BLaER1 (cell line): ENCODE measurements at regions not wholly inside any gene's neighbourhood (a gene's known extent, or its start where the extent isn't known, plus 50 kb on each side); places are given as distances from the start of the nearest gene placed in this dataset.
A peak's percentile ranks its signal among the peaks of the same experiment; 100 is the strongest.

Source experiments
- H3K27ac ChIP-seq: shearing (Covaris generic); formaldehyde crosslinking; 2 replicates; pipeline ENCODE4 v1.8.1; 2022
- H3K27me3 ChIP-seq: shearing (Covaris generic); formaldehyde crosslinking; 2 replicates; pipeline ENCODE4 v1.8.1; 2022
- H3K36me3 ChIP-seq: shearing (Covaris generic); formaldehyde crosslinking; 2 replicates; pipeline ENCODE4 v1.8.1; 2022
- H3K4me1 ChIP-seq: shearing (Covaris generic); formaldehyde crosslinking; 2 replicates; pipeline ENCODE4 v1.8.1; 2022
- H3K4me2 ChIP-seq: shearing (Covaris generic); formaldehyde crosslinking; 2 replicates; pipeline ENCODE4 v1.8.1; 2022
- H3K4me3 ChIP-seq: shearing (Covaris generic); formaldehyde crosslinking; 2 replicates; pipeline ENCODE4 v1.8.1; 2022
- H3K9ac ChIP-seq: shearing (Covaris generic); formaldehyde crosslinking; 2 replicates; pipeline ENCODE4 v1.8.1; 2022
- H3K9me3 ChIP-seq: shearing (Covaris generic); formaldehyde crosslinking; 2 replicates; pipeline ENCODE4 v1.8.1; 2022
- H4K20me1 ChIP-seq: shearing (Covaris generic); formaldehyde crosslinking; 2 replicates; pipeline ENCODE4 v1.8.1; 2022
- Cebpa-rat ChIP-seq: shearing (Covaris generic); IDR thresholded peaks from 2 replicates; pipeline ENCODE4 v1.8.1; 2022

- no peak for TF ChIP-seq Cebpa-rat
- peak overlapping the region; percentile 65; the same call in 1 of the 2 replicates for H3K4me2 ChIP-seq
Observed at GRCh38 chr2:118738524-118739308, 108.7 kb downstream of the EN1 start.

GRCh38 chr2:118738106-118738505 lies 109.3 kb downstream of the EN1 start:
- Histone ChIP-seq H3K9ac (no peak overlapping the region), H3K4me1 (peaks cover 19% of the 10 kb centered on the region), H3K36me3 (no peaks in the 10 kb centered on the region), H3K9me3 (peaks cover 15% of the 10 kb centered on the region), H4K20me1 (no peaks in the 10 kb centered on the region), H3K4me2 (peak overlapping the region; percentile 65), H3K27me3 (no peaks in the 10 kb centered on the region), H3K27ac (no peak overlapping the region), H3K4me3 (no peak overlapping the region)
- TF ChIP-seq Cebpa-rat = no peak

More at GRCh38 chr2:118738524-118739308, 108.7 kb downstream of the EN1 start:
- H3K4me3 ChIP-seq = no peak overlapping the region
- no peaks in the 10 kb centered on the region for H3K27me3 ChIP-seq
- H3K9me3 ChIP-seq = peaks cover 21% of the 10 kb centered on the region
- no peaks in the 10 kb centered on the region for H3K36me3 ChIP-seq
- H3K4me1 ChIP-seq = peaks cover 19% of the 10 kb centered on the region
- no peaks in the 10 kb centered on the region for H4K20me1 ChIP-seq
- H3K9ac ChIP-seq = no peak overlapping the region
- H3K27ac ChIP-seq = no peak overlapping the region

GRCh38 chr2:118737684-118738083 lies 109.8 kb downstream of the EN1 start:
- H3K4me3 ChIP-seq = no peak overlapping the region
- H3K9ac ChIP-seq = no peak overlapping the region
- no peaks in the 10 kb centered on the region for H4K20me1 ChIP-seq
- H3K4me1 ChIP-seq = peaks cover 23% of the 10 kb centered on the region
- H3K4me2 ChIP-seq = peak overlapping the region; percentile 65
- H3K36me3 ChIP-seq = no peaks in the 10 kb centered on the region
- no peak overlapping the region for H3K27ac ChIP-seq
- H3K27me3 ChIP-seq = no peaks in the 10 kb centered on the region
- TF ChIP-seq Cebpa-rat = no peak
- H3K9me3 ChIP-seq = peaks cover 11% of the 10 kb centered on the region

- Histone ChIP-seq H3K4me3 (no peak overlapping the region), H3K27ac (no peak overlapping the region), H3K9ac (no peak overlapping the region), H3K27me3 (no peaks in the 10 kb centered on the region), H3K36me3 (no peaks in the 10 kb centered on the region), H3K4me2 (peak overlapping the region; percentile 77), H4K20me1 (no peaks in the 10 kb centered on the region), H3K4me1 (peaks cover 44% of the 10 kb centered on the region), H3K9me3 (peaks cover 11% of the 10 kb centered on the region)
- no peak for TF ChIP-seq Cebpa-rat
Observed at GRCh38 chr2:118732432-118732831, 115.0 kb downstream of the EN1 start.

GRCh38 chr2:118731413-118731812 lies 116.0 kb downstream of the EN1 start:
- Histone ChIP-seq H3K4me3 (no peak overlapping the region), H3K9me3 (peaks cover 19% of the 10 kb centered on the region), H3K9ac (no peak overlapping the region), H4K20me1 (no peaks in the 10 kb centered on the region), H3K27ac (peak overlapping the region; percentile 73), H3K4me1 (peaks cover 38% of the 10 kb centered on the region), H3K27me3 (no peaks in the 10 kb centered on the region), H3K4me2 (peak overlapping the region; percentile 77), H3K36me3 (no peaks in the 10 kb centered on the region)
- TF ChIP-seq Cebpa-rat = no peak

GRCh38 chr2:118730405-118730804 lies 117.0 kb downstream of the EN1 start:
- peaks cover 19% of the 10 kb centered on the region for H3K9me3 ChIP-seq
- peak overlapping the region; percentile 13; the same call in 1 of the 2 replicates for H3K4me3 ChIP-seq
- no peak for TF ChIP-seq Cebpa-rat
- H3K36me3 ChIP-seq = no peaks in the 10 kb centered on the region
- H3K27ac ChIP-seq = peak overlapping the region; percentile 73
- no peaks in the 10 kb centered on the region for H4K20me1 ChIP-seq
- H3K9ac ChIP-seq = peak overlapping the region; percentile 45; the same call in 1 of the 2 replicates
- peak overlapping the region; percentile 77 for H3K4me2 ChIP-seq
- no peaks in the 10 kb centered on the region for H3K27me3 ChIP-seq
- peaks cover 38% of the 10 kb centered on the region for H3K4me1 ChIP-seq

- Histone ChIP-seq H3K27me3 (no peaks in the 10 kb centered on the region), H3K36me3 (no peaks in the 10 kb centered on the region), H3K4me3 (no peak overlapping the region), H3K9me3 (peaks cover 19% of the 10 kb centered on the region), H4K20me1 (no peaks in the 10 kb centered on the region), H3K4me1 (peaks cover 38% of the 10 kb centered on the region), H3K4me2 (peak overlapping the region; percentile 77), H3K9ac (no peak overlapping the region), H3K27ac (no peak overlapping the region)
- TF ChIP-seq Cebpa-rat = no peak
Observed at GRCh38 chr2:118729760-118730159, 117.7 kb downstream of the EN1 start.

- Histone ChIP-seq H3K4me2 (no peak overlapping the region), H3K4me3 (no peak overlapping the region), H3K27ac (no peak overlapping the region), H3K36me3 (no peaks in the 10 kb centered on the region), H3K27me3 (no peaks in the 10 kb centered on the region), H3K4me1 (peaks cover 38% of the 10 kb centered on the region), H3K9ac (no peak overlapping the region), H4K20me1 (no peaks in the 10 kb centered on the region), H3K9me3 (peaks cover 19% of the 10 kb centered on the region)
- peak; percentile 53; the same call in 1 of the 2 replicates for TF ChIP-seq Cebpa-rat
Observed at GRCh38 chr2:118728984-118729383, 118.5 kb downstream of the EN1 start.

- TF ChIP-seq Cebpa-rat = no peak
- H3K27ac ChIP-seq = no peak overlapping the region
- H3K36me3 ChIP-seq = no peaks in the 10 kb centered on the region
- H3K27me3 ChIP-seq = no peaks in the 10 kb centered on the region
- peaks cover 19% of the 10 kb centered on the region for H3K9me3 ChIP-seq
- no peaks in the 10 kb centered on the region for H4K20me1 ChIP-seq
- no peak overlapping the region for H3K4me3 ChIP-seq
- H3K4me2 ChIP-seq = no peak overlapping the region
- H3K9ac ChIP-seq = no peak overlapping the region
- H3K4me1 ChIP-seq = peaks cover 25% of the 10 kb centered on the region
Observed at GRCh38 chr2:118726821-118727220, 120.6 kb downstream of the EN1 start.

- no peak for TF ChIP-seq Cebpa-rat
- Histone ChIP-seq H3K36me3 (no peaks in the 10 kb centered on the region), H3K4me2 (no peak overlapping the region), H4K20me1 (no peaks in the 10 kb centered on the region), H3K27me3 (no peaks in the 10 kb centered on the region), H3K4me1 (peaks cover 8% of the 10 kb centered on the region), H3K9me3 (peaks cover 18% of the 10 kb centered on the region), H3K4me3 (no peak overlapping the region), H3K27ac (no peak overlapping the region), H3K9ac (no peak overlapping the region)
Observed at GRCh38 chr2:118723394-118723793, 124.1 kb downstream of the EN1 start.
